Spleen (tissue), 7 donors: ENCODE measurements at regions not wholly inside any gene's neighbourhood (a gene's known extent, or its start where the extent isn't known, plus 50 kb on each side); places are given as distances from the start of the nearest gene placed in this dataset.

Source experiments
- POLR2A ChIP-seq, 3 donors: fragments of 450-650 bp; IDR thresholded peaks; one replicate each; pipeline ENCODE4 v1.5.1; 2017; ENCODE audit warnings: antibody characterized with exemption in 3 of 3, mild to moderate bottlenecking in 1 of 3
- POLR2AphosphoS5 ChIP-seq, 3 donors: sonication (generic); formaldehyde crosslinking; IDR thresholded peaks; one replicate each; pipeline ENCODE4 v1.5.1; 2017; ENCODE audit warnings: antibody characterized with exemption in 3 of 3
- TF ChIP-seq, protein P1 (sequence below), 11 experiments: fragments of 200-600 bp in 7 of 11; fragments of 450-650 bp in 4 of 11; sonication (generic) in 4 of 11; IDR thresholded peaks in 8 of 11; conservative IDR thresholded peaks in 3 of 11; 1 replicate in 7 of 11; 2 replicates in 4 of 11; pipeline versions ENCODE4 v1.4.0 to v1.8.0; 2016 to 2021; ENCODE audit warnings: antibody characterized with exemption in 11 of 11, inconsistent platforms in 4 of 11, mild to moderate bottlenecking in 1 of 11
- donor health status: DM: no; HTN: no; CAD: no; lungs with moderate emphysema.
- donor health status: DM: no; HTN: no; CAD: no.
- donor health status: DM: no; HTN: no; CAD: no.

DNA sequence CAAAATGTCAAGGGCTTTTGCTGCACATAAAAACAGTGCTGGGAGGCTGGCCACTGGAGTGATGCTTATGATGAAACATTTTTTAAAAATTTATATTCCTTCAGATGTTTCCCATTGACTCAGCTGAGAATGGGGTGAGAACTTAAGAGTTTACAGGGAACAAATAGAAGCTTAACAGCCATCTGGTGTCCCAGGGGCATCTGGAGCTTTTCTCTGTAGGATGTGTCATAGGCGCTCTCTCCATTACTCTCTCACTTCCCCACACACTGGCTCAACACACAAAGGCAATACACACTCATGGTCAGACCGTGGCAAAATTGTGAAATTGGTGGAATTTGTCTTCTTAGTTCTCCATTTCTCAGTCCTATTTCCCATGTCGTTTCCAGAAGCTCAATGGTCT, 783.1 kb upstream of the LRRTM1 start:
- TF ChIP-seq, protein P1, sequence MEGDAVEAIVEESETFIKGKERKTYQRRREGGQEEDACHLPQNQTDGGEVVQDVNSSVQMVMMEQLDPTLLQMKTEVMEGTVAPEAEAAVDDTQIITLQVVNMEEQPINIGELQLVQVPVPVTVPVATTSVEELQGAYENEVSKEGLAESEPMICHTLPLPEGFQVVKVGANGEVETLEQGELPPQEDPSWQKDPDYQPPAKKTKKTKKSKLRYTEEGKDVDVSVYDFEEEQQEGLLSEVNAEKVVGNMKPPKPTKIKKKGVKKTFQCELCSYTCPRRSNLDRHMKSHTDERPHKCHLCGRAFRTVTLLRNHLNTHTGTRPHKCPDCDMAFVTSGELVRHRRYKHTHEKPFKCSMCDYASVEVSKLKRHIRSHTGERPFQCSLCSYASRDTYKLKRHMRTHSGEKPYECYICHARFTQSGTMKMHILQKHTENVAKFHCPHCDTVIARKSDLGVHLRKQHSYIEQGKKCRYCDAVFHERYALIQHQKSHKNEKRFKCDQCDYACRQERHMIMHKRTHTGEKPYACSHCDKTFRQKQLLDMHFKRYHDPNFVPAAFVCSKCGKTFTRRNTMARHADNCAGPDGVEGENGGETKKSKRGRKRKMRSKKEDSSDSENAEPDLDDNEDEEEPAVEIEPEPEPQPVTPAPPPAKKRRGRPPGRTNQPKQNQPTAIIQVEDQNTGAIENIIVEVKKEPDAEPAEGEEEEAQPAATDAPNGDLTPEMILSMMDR (IDR thresholded peaks at IDR 0.05 in 8 of 11, conservative IDR thresholded peaks at IDR 0.05 in 3 of 11), result no peak
- TF ChIP-seq POLR2A (IDR thresholded peaks at IDR 0.05), result no peak
- TF ChIP-seq POLR2AphosphoS5 (IDR thresholded peaks at IDR 0.05), result no peak
